ENCODE measurements at regions not wholly inside any gene's neighbourhood (a gene's known extent, or its start where the extent isn't known, plus 50 kb on each side); places are given as distances from the start of the nearest gene placed in this dataset.
"Not testable (repeated sequence)": the region's sequence is repeated elsewhere in the genome, so short reads cannot be mapped to it uniquely, and the experiment has no call there.

DNA sequence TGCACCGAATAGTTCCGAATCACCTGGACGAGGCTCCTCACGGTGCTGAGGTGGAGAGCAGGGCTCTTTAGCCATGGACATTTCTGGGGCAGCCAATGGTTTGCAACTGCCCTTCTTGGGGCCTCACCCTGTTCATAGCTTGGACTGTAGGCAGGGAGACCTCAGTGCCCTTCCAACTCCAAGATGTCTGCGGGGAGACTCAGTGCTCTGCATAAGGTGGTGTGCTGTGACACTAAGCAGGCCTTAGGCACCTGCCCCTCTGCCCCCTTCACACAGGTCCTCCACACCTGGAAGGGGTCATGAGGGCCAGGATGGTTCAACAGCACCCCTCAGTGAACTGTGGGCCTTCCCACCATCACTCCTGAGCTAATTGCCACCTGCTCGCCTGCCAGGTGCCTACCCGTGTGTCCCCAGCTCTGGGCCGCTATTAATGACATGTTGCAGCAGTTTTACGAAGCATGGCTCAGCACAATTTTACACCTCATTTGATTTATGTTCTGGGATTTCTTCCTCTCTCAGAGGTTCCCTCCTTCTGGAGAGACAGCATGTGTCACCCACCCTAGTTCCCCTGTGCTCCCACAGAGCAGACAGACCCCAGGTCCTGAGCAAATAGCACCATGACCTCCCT, 101.2 kb upstream of the SMAD3 start:
- DNase-seq (ENCODE audit: low read depth) = no peak

DNA sequence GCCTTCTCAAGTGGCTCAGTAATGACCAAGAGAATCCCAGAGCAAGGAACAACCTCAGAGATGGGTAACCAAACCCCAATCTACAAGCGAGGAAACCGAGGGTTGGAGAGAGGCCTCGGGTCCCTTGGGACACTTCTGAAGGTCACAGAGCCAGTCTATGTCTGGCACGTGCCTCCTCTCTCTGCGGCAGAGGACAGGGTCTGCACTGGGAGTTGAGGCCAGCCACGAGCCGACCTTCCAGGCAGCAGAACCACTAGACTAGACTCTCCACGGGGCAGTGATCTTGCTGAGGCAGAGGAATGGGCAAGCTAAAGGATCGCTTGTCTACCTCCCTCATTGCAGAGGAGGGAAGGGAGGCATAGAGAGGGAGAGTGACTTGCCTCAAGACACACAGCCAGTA, 100.6 kb upstream of the SMAD3 start:
- no peak for DNase-seq (ENCODE audit: low read depth)

DNA sequence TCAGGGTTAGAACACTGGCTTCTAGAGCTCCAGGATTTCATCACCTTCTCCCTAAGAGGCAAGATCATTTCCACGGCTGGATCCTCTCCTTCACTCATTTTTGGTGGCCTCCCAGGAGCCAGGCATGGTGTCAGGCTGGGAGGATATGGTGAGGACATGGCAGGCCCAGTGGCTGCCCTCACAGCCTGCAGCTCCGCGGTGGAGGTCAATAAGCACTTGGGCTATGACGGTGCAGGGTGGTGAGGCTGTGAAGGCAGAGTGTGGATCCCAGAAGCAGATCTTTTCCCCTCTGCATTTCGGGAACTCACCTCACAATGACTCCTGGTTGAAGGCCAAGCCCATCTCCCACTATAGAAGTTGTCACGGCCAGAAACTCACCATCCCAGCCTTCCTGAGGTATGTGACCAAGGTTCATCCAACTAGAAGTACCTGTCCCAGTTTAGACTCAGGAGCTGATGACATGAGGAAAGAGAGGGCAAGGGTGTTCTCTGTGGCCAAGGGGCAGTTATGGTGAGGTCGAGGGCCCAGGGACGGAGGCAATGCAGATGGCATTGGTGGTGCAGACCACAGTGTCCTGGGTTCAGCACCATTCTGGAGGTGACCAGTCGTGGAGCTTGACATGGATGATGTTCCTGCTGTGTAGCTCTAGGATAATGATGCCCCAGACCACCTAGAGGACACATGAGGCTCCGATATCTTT, 100.1 kb upstream of the SMAD3 start:
- DNase-seq (ENCODE audit: low read depth) = no peak

DNA sequence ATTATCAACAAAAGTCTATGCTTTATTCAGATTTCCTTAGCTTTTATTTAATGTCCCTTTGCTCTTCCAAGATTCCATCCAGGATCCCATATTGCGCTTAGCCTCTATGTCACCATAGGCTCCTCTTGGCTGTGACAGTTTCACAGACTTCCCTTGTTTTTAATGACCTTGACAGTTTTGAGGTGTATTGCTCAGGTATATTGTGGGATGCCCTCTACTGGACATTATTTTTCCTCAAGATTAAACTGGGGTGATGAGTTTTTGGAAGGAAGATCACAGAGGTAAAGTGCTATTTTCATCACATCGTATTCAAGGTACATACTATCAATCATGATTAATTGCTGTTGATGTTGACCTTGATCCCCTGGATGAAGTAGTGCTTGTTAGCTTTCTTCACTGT, 99.1 kb upstream of the SMAD3 start:
- no peak for DNase-seq (ENCODE audit: low read depth)

DNA sequence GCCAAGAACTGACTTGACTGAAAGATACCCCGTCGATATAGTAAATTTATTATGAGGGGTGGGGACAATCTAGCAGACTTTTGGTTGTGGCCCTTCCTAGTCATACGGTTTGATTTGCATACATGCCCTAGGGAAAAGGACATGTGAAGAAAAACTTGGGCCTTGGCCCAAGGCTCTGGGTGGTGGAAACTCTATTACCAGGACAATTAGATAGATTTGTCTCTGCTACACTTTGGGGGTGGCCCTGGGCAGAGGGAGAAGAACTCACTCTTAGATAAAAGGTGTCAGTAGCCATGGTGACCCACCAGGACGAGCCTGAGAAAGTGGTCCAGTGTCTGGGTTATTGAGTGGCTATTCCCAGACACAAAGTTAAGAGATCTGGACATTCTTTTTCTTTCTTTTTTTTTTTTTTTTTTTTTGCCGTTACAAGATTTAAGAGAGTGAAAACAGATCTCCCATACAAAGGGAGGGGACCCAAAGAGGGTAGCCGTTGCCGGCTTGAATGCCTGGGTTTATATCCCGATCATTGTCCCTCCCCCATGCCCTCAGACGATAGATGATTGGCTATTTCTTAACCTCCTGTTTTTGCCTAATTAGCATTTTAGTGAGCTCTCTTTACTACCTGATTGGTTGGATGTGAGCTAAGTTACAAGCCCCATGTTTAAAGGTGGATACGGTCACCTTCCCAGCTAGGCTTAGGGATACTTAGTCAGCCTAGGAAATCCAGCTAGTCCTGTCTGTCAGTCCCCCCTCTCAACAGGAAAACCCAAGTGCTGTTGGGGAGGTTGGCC, 96.4 kb upstream of the SMAD3 start:
- DNase-seq (ENCODE audit: low read depth) = no peak

DNA sequence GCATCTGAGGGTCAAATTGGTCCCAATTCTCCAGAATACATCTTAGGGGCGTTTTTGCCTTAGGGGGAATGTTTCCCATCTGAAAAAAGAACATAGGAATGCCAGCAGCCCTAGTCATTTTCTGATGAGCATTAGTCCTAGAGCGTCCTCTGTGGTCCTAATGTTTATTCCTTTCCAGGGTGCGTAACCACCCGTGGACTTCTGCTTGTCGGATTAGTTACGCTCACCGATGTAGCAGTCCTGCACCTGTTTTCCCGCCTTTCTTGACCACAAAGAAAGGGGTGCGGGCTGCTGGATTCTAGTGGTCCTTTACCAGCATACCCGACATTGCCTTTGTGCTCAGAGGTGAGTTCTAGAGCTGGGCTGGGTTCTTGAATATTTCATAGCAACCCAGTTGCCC, 91.3 kb upstream of the SMAD3 start:
- not testable (repeated sequence) for DNase-seq (ENCODE audit: low read depth)

DNA sequence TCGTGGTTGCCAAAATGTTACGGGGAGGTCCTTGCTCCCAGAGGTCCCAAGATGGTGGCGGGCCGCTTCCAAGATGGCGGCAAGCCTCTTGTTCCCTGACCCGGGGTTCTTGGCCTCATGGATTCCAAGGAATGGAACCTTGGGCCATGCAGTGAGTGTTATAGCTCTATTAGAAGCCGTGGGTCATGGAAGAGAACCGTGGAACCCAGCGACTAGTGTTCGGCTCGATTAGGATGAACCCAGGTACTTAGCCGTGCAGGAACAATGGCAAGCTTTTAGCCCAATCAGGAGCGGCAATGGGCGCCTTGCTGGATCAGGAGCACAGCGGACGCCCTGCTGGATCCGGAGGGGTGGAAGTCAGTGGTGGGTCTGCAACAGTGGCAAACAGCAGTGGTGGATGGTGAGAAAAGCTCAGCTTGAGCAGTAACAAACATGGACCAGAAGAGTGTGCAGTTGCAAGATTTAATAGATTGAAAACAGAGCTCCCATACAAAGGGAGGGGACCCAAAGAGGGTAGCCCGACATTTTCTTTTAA, 89.2 kb upstream of the SMAD3 start:
- DNase-seq (ENCODE audit: low read depth) = not testable (repeated sequence)

DNA sequence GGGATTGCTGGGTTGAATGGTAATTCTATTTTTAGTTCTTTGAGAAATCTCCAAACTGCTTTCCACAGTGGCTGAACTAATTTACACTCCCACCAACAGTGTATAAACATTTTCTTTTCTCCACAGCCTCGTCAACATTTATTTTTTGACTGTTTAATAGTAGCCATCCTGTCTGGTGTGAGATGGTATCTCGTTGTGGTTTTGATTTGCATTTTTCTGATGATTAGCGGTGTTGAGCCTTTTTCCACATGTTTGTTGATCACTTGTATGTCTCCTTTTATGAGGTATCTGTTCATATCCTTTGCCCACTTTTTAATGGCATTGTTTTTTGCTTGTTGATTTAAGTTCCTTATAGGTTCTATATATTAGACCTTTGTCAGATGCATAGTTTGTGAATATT, 85.1 kb upstream of the SMAD3 start:
- DNase-seq (ENCODE audit: low read depth) = not testable (repeated sequence)

DNA sequence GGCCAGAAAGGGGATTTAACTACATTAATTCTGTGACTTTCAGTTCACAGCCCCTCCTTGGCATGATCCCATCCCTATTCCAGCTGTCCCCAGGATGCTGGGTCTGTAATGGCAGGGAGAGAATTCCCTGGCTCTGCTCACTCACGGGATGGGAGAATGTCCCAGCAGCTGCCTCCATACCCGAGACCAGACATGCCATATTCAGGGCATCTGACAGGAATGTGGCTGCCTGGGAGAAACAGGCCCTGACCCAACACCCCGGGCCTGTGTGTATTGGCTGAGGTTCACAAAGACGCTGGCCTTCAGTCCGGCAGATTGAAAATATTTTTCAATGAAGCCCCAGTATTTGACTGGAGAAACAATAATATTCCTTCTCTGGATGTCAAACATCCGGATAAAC, 83.6 kb upstream of the SMAD3 start:
- no peak for DNase-seq (ENCODE audit: low read depth)

DNA sequence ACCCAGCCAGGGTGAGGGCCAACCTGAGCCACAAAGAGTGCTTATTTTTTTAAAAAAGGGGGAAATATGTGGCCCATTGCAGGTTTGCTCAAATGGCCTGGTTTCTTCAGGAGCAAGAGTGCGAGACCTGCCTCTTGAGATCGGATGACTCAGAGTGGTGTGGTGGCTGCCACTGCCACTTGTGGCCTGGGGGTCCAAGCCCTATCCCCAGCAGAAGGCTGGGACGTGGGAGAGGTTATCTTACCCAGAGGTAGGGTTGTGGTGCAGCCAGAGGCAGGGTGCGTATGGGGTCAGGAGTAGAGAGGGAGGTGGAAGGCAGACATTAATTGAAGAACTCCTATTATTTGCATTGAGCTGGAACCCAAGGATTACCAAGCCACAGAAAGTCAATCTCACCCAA, 83.2 kb upstream of the SMAD3 start:
- DNase-seq (ENCODE audit: low read depth) = no peak

DNA sequence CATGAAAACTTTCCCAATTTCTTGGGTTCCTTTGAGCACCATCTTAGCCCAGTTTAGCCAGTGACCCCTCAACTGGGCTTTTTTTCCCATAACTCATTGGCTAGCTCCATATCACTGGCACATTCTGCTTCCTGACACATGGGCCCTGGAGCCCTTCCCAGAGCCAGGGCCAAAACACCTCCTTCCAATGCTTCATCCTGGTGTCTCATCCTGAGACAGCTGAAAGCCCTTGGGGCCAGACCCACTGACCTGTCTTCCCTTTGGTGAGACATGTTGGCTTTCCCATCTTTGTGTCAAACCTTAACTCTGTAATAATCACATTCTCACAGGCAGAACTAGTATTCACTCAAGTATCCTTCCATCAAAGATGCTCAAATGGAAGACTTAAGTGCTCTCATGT, 82.6 kb upstream of the SMAD3 start:
- DNase-seq (ENCODE audit: low read depth) = peak; percentile 37

DNA sequence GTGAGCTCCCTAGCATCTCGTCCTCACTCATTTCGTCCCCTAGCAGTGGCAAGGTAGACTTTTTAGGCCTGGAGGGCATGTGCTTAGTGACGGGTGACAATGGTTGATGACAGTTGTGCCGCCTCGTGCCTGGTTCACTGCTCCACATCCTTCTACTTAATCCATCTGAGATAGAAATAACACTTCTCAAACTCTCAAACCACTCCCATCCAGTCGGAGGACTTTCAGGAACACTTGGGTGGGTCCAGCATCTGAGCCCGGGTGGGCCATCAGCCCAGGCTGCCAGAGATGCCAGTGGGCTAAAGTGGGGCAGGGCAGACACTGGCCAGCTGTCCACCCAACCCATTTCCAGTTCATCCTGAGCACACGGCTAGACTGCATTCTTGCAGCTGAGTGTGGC, 79.7 kb upstream of the SMAD3 start:
- DNase-seq (ENCODE audit: low read depth) = no peak

DNA sequence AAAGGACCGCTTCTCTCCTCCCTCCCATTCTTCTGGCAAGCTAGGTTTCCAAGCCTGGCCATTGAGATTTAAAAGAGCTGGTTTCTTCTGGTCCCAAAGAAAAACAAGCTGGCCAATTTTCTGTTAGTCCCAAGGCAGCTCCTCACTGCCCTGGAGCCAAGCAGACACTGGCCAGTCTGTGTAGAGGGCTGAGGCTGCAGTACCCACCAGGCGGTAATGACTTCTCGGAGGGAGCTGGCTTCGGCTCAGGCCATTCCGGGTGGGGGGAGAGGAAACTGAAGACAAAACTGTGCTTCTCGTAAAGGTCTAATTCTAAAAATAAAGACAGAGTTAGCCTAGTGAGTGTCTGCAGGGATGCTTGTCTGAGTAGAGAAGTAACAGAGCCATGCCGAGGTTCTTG, 78.5 kb upstream of the SMAD3 start:
- no peak for DNase-seq (ENCODE audit: low read depth)

DNA sequence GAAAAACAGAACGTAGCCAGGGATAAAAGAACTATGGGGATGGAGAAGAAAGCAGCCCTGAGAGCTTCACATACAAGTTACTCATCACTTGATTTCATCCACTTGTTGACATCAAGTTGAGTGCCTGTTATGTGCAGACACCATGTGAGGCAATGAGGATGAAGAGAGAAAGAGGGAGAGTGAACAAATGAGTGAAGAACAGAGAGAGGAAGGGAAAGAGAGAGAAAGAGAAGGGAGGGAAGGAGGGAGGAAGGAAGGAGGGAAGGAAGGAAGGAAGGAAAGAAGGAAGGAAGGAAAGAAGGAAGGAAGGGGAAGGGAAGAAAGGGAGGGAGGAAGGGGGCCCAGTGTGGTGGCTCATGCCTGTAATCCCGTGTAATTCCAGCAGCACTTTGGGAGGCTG, 72.3 kb upstream of the SMAD3 start:
- no peak for DNase-seq (ENCODE audit: low read depth)

DNA sequence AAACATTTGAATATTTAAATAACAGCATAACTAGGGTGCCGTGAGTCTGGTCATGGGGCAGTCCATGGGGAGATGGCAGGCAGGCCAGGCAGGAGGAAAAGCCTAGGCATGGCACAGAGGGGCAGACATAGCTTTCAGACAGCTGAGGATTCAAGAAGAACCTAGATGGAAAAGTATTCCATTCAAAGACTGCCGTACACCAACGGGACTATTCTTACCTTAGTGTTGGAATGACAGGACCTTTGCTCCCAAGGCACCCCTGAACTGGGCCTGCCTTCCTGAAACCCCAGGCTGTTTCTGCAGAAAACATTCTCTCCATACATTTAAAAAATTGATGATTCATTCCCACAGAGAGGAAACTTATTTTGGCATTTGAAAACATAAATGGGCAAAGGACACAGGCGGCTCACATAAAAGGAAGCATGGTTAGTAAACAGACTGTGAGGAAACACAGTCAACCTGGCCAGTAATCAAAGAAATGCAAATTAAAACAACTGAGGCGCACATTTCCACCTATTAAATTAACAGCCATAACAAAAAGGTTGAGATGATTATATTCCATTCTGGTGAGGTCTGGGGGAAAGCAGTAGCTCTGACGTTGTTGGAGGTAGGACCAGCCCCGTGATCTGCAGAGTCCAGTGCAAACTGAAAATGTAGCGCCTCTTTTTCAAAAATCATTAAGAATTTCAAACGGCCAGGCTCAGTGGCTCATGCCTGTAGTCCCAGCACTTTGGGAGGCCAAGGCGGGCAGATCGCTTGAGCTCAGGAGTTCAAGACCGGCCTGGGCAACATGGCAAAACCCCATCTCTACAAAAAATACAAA, 71.3 kb upstream of the SMAD3 start:
- no peak for DNase-seq (ENCODE audit: low read depth)

DNA sequence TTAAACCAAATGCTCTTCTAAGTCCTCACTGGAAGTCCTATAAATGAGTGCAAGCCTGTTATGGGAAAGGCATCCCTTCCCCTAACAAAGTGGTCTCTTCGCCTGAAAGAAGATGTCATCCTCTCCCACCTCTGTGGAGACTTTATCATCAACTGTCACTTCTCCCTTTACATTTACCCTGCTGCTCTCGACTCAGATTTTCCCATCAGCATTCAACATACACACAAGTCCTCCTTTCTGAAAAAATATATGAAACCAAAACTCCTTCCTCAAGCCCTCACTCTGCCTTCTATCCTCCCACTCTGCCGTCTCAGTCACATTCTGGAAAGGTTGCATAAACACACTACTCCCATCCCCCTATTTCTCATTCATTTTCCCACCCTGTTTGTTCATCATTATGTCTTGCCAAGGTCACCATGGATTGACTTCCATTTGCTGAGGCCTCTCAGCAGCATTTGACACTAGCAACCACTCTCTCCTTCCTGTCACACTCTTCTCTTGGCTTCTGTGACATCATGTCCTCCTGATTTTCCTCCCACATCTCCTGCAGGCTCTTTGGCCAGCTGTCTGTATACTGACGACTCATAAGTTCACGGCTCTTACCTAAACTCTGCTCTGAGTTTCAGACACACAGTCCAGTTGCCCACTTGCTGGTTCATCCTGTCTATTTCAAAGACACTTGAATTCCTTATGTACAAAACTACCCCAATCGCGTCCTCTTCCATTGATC, 70.3 kb upstream of the SMAD3 start:
- DNase-seq (ENCODE audit: low read depth) = peak; percentile 59

DNA sequence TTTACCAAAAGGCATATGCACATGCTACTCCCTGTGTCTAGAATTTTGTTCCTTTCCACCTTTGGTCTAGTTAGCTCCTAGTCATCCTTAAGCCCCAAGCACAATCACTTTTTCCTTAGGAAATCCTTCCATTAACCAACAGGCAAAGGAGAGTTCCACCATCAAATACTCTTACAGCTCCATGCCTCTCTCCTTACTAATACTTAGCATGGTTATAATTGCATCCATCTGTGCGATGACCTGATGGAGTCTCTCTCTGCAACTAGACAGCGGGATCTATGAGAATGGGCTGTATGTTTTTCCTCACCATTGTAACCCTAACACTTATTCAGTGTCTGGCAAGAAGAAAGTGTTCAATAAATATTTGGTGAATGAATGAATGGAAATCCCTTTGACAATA, 69.3 kb upstream of the SMAD3 start:
- DNase-seq (ENCODE audit: low read depth) = no peak

DNA sequence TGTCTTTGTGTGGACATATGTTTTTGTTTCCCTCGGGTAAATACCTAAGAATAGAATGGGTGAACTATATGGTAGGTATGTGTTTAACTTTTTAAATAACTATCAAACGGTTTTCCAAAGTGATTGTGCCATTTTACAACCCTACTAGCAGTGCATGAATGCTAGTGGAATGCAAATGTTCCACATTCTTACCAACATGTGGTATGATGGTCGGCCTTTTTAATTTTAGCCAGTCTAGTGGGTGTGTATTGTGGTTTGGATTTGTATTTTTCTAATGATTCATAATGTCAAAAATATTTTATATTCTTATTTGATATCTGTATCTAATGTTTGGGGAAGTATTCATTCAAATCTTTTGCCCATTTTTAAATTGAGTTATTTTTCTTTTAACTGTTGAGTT, 68.2 kb upstream of the SMAD3 start:
- peak; percentile 77 for DNase-seq (ENCODE audit: low read depth)

DNA sequence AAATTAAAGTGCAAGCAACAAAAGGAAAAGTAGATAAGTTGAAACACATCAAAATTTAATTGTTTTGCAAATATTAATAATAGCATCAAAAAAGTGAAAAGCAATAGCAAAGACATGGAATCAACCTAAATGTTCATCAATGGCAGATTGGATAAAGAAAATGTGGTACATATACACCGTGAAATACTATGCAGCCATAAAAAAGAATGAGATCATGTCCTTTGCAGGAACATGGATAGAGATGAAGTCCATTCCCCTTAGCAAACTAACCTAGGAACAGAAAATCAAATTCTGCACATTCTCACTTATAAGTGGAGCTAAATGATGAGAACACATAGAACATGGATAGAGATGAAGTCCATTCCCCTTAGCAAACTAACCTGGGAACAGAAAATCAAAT, 67.2 kb upstream of the SMAD3 start:
- not testable (repeated sequence) for DNase-seq (ENCODE audit: low read depth)

DNA sequence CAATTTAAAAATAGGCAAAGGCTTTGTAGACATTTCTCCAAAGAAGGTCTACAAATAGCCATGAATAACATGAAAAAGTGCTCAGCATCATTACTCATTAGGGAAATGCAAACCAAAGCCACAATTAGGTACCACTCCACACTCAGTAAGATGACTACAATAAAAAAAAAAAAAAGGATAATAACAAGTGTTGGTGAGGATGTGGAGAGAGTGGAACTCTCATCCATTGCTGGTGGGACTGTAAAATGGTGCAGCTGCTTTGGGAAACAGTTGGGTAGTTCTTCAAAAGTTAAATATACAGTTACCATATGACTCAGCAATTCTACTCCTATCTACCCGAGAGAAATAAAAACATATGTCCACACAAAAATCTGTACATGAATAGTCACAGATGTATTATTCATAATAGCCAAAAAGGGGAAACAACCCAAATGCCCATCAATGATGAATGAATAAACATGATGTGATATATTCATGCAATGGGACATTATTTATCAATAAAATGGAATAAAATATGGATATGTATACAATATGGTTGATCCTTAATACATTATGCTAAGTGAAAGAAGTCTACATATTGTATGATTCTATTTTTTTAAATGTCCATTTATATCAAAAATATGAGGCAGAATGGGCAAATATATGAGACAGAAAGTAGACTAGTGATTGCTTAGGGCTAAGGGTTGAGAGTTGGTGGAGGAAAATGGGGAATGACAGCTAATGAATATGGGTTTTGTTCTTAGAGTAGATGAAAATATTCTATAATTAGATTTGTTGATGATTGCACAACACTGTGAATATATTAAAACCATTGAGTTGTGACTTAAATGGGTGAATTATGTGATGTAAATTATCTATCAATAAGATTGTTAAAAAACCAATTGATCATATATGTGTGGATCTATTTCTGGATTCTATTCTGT, 66.1 kb upstream of the SMAD3 start:
- no peak for DNase-seq (ENCODE audit: low read depth)

Measured in ELR (cell line).